HCT116 (cell line): ENCODE measurements at regions not wholly inside any gene's neighbourhood (a gene's known extent, or its start where the extent isn't known, plus 50 kb on each side); places are given as distances from the start of the nearest gene placed in this dataset.

Experiments used
- CEBPB ChIP-seq: IDR thresholded peaks from 2 replicates; pipeline ENCODE4 v1.6.1; 2012; ENCODE audit warnings: low read depth
- EGR1 ChIP-seq: IDR thresholded peaks from 2 replicates; pipeline ENCODE4 v1.6.1; 2012; ENCODE audit warnings: low read depth
- EZH2 ChIP-seq: fragments of 200-600 bp; sonication (generic); IDR thresholded peaks from 2 replicates; pipeline ENCODE4 v1.6.1; 2017; ENCODE audit warnings: antibody characterized with exemption, mixed run types
- EZH2phosphoT487 ChIP-seq: fragments of 200-600 bp; IDR thresholded peaks from 2 replicates; pipeline ENCODE4 v1.6.1; 2018; ENCODE audit warnings: antibody characterized with exemption, borderline replicate concordance
- JUND ChIP-seq: IDR thresholded peaks from 2 replicates; pipeline ENCODE4 v1.6.1; 2012
- POLR2AphosphoS5 ChIP-seq: IDR thresholded peaks from 2 replicates; pipeline ENCODE4 v1.6.1; 2011; ENCODE audit warnings: mild to moderate bottlenecking, low read depth, low read length, moderate library complexity
- SIN3A ChIP-seq: IDR thresholded peaks from 2 replicates; pipeline ENCODE4 v1.6.1; 2012; ENCODE audit warnings: low read depth
- SP1 ChIP-seq: IDR thresholded peaks from 2 replicates; pipeline ENCODE4 v1.6.1; 2012; ENCODE audit warnings: low read depth
- SRF ChIP-seq: IDR thresholded peaks from 2 replicates; pipeline ENCODE4 v1.6.1; 2012; ENCODE audit warnings: low read depth
- YY1 ChIP-seq: IDR thresholded peaks from 2 replicates; pipeline ENCODE4 v1.6.1; 2011; ENCODE audit warnings: low read length, low read depth, moderate library complexity, mild to moderate bottlenecking; ENCODE audit not compliant: insufficient replicate concordance; ENCODE audit errors: extremely low read depth
- ZBTB33 ChIP-seq: IDR thresholded peaks from 2 replicates; pipeline ENCODE4 v1.6.1; 2011; ENCODE audit warnings: mild to moderate bottlenecking, low read length, moderate library complexity; ENCODE audit not compliant: insufficient replicate concordance; ENCODE audit errors: extremely low read depth
- ZNF274 ChIP-seq: fragments of 200-500 bp; sonication (Bioruptor generic); IDR thresholded peaks from 2 replicates; pipeline ENCODE4 v1.6.1; 2014; ENCODE audit warnings: mild to moderate bottlenecking, low read depth, low read length, inconsistent platforms
- TF ChIP-seq, protein P1 (sequence below), 3 experiments: fragments of 200-600 bp in 1 of 3; sonication (generic) in 1 of 3; IDR thresholded peaks in 2 of 3; conservative IDR thresholded peaks in 1 of 3; 2 replicates each; pipeline ENCODE4 v1.5.1; 2012 to 2017; ENCODE audit warnings: low read depth in 2 of 3, low read length in 2 of 3, antibody characterized with exemption in 1 of 3, borderline replicate concordance in 1 of 3, control low read depth in 1 of 3, mild to moderate bottlenecking in 1 of 3, mixed read lengths in 1 of 3, mixed run types in 1 of 3, moderate library complexity in 1 of 3; ENCODE audit not compliant: insufficient read depth in 1 of 3
- TF ChIP-seq, protein P2 (sequence below): IDR thresholded peaks from 2 replicates; pipeline ENCODE4 v1.6.1; 2012; ENCODE audit warnings: low read depth

- TF ChIP-seq, protein P1, sequence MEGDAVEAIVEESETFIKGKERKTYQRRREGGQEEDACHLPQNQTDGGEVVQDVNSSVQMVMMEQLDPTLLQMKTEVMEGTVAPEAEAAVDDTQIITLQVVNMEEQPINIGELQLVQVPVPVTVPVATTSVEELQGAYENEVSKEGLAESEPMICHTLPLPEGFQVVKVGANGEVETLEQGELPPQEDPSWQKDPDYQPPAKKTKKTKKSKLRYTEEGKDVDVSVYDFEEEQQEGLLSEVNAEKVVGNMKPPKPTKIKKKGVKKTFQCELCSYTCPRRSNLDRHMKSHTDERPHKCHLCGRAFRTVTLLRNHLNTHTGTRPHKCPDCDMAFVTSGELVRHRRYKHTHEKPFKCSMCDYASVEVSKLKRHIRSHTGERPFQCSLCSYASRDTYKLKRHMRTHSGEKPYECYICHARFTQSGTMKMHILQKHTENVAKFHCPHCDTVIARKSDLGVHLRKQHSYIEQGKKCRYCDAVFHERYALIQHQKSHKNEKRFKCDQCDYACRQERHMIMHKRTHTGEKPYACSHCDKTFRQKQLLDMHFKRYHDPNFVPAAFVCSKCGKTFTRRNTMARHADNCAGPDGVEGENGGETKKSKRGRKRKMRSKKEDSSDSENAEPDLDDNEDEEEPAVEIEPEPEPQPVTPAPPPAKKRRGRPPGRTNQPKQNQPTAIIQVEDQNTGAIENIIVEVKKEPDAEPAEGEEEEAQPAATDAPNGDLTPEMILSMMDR (IDR thresholded peaks at IDR 0.05 in 2 of 3, conservative IDR thresholded peaks at IDR 0.05 in 1 of 3; ENCODE audit: borderline replicate concordance in 1 of 3, insufficient read depth in 1 of 3, low read depth in 2 of 3, low read length in 2 of 3), result no peak
- TF ChIP-seq, protein P2, sequence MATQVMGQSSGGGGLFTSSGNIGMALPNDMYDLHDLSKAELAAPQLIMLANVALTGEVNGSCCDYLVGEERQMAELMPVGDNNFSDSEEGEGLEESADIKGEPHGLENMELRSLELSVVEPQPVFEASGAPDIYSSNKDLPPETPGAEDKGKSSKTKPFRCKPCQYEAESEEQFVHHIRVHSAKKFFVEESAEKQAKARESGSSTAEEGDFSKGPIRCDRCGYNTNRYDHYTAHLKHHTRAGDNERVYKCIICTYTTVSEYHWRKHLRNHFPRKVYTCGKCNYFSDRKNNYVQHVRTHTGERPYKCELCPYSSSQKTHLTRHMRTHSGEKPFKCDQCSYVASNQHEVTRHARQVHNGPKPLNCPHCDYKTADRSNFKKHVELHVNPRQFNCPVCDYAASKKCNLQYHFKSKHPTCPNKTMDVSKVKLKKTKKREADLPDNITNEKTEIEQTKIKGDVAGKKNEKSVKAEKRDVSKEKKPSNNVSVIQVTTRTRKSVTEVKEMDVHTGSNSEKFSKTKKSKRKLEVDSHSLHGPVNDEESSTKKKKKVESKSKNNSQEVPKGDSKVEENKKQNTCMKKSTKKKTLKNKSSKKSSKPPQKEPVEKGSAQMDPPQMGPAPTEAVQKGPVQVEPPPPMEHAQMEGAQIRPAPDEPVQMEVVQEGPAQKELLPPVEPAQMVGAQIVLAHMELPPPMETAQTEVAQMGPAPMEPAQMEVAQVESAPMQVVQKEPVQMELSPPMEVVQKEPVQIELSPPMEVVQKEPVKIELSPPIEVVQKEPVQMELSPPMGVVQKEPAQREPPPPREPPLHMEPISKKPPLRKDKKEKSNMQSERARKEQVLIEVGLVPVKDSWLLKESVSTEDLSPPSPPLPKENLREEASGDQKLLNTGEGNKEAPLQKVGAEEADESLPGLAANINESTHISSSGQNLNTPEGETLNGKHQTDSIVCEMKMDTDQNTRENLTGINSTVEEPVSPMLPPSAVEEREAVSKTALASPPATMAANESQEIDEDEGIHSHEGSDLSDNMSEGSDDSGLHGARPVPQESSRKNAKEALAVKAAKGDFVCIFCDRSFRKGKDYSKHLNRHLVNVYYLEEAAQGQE, result no peak
- TF ChIP-seq POLR2AphosphoS5, result no peak
- no peak for TF ChIP-seq EZH2
- TF ChIP-seq SP1, result no peak
- TF ChIP-seq EZH2phosphoT487, result no peak
- no peak for TF ChIP-seq SRF
- TF ChIP-seq SIN3A, result no peak
- no peak for TF ChIP-seq ZNF274
- TF ChIP-seq CEBPB, result no peak
- TF ChIP-seq JUND, result no peak
- no peak for TF ChIP-seq EGR1
- TF ChIP-seq YY1, result no peak
- TF ChIP-seq ZBTB33, result no peak
These were observed 745.4 kb downstream of the TECRL start for GRCh38 chr4:63663870-63664269.
